Activated CD4-positive, alpha-beta T cell treated with anti-CD3 and anti-CD28 coated beads, Interleukin-2, amount 10 ng/mL, durations not matched to agents 7 days and 5 days (primary cell): ENCODE measurements at regions not wholly inside any gene's neighbourhood (a gene's known extent, or its start where the extent isn't known, plus 50 kb on each side); places are given as distances from the start of the nearest gene placed in this dataset.

Experiments
- CTCF ChIA-PET: fragments of 350-600 bp; sonication (Branson Sonifier 250); formaldehyde crosslinking; loops from one replicate; lab custom pipeline; 2021; ENCODE audit warnings: antibody characterized with exemption; lab: Charles Lee
- POLR2A ChIA-PET: fragments of 350-600 bp; sonication (Branson Sonifier 250); formaldehyde crosslinking; loops from one replicate; lab custom pipeline; 2021; ENCODE audit warnings: antibody characterized with exemption; lab: Charles Lee
- DNase-seq: peaks from one replicate; pipeline ENCODE4 v3.0.0-alpha.2; 2020
- H3K27ac Mint-ChIP-seq: one replicate; pipeline ENCODE4 v1.8.0; 2021; ENCODE audit warnings: mild to moderate bottlenecking, moderate library complexity, mixed read lengths
- H3K27me3 Mint-ChIP-seq: one replicate; pipeline ENCODE4 v1.8.0; 2021; ENCODE audit warnings: mixed read lengths
- H3K36me3 Mint-ChIP-seq: one replicate; pipeline ENCODE4 v1.8.0; 2021; ENCODE audit warnings: low read depth, mixed read lengths
- H3K4me1 Mint-ChIP-seq: one replicate; pipeline ENCODE4 v1.8.0; 2021; ENCODE audit warnings: mixed read lengths
- H3K4me3 Mint-ChIP-seq: one replicate; pipeline ENCODE4 v1.8.0; 2021; ENCODE audit warnings: mild to moderate bottlenecking, moderate library complexity, mixed read lengths
- H3K9me3 Mint-ChIP-seq: one replicate; pipeline ENCODE4 v1.8.0; 2021; ENCODE audit warnings: mixed read lengths

GRCh38 chr15:38690719-38691332 lies 126.2 kb upstream of the RASGRP1 start:
- Mint-ChIP-seq H3K4me1 (peaks cover 90% of the 10 kb centered on the region), H3K4me3 (no peak overlapping the region), H3K27me3 (no peaks in the 10 kb centered on the region), H3K36me3 (peaks cover 6% of the 10 kb centered on the region), H3K27ac (peak overlapping the region; percentile 95), H3K9me3 (no peaks in the 10 kb centered on the region)
- ChIA-PET POLR2A (interaction anchor here (0.6 to 1.6 kb wide), 3 partner anchors 36 to 221 kb away, joined by 3 to 5 read pairs (median 4); no protein-coding TSS in a partner anchor), CTCF (interaction anchor here (0.6 to 10.8 kb wide), 36 partner anchors 8 to 250 kb away, joined by 3 to 194 read pairs (median 6); partner anchors contain the start of genes FAM98B and RASGRP1)
- DNase-seq = peak; percentile 88

- peaks cover 6% of the 10 kb centered on the region for H3K36me3 Mint-ChIP-seq
- H3K4me1 Mint-ChIP-seq = peaks cover 90% of the 10 kb centered on the region
- peak overlapping the region; percentile 71 for H3K27ac Mint-ChIP-seq
- no peaks in the 10 kb centered on the region for H3K9me3 Mint-ChIP-seq
- CTCF ChIA-PET = interaction anchor here (0.6 to 10.8 kb wide), 27 partner anchors 8 to 1584 kb away, joined by 3 to 194 read pairs (median 6); partner anchors contain the start of gene RASGRP1
- no peak for DNase-seq
- POLR2A ChIA-PET = no interaction called here
- H3K27me3 Mint-ChIP-seq = no peaks in the 10 kb centered on the region
- H3K4me3 Mint-ChIP-seq = no peak overlapping the region
Observed at GRCh38 chr15:38691377-38691776, 126.8 kb upstream of the RASGRP1 start.

GRCh38 chr15:38691965-38692788 lies 127.6 kb upstream of the RASGRP1 start:
- Mint-ChIP-seq H3K4me3 (no peak overlapping the region), H3K4me1 (peaks cover 90% of the 10 kb centered on the region), H3K9me3 (no peaks in the 10 kb centered on the region), H3K27me3 (no peaks in the 10 kb centered on the region), H3K36me3 (peaks cover 6% of the 10 kb centered on the region), H3K27ac (no peak overlapping the region)
- DNase-seq = no peak
- CTCF ChIA-PET = interaction anchor here (0.6 to 10.8 kb wide), 15 partner anchors 7 to 1583 kb away, joined by 3 to 194 read pairs (median 9); partner anchors contain the start of genes FAM98B and RASGRP1
- POLR2A ChIA-PET = no interaction called here

GRCh38 chr15:38692789-38693062 lies 128.1 kb upstream of the RASGRP1 start:
- Mint-ChIP-seq H3K27me3 (no peaks in the 10 kb centered on the region), H3K4me1 (peaks cover 90% of the 10 kb centered on the region), H3K4me3 (no peak overlapping the region), H3K27ac (no peak overlapping the region), H3K9me3 (no peaks in the 10 kb centered on the region), H3K36me3 (peaks cover 6% of the 10 kb centered on the region)
- DNase-seq = no peak
- POLR2A ChIA-PET = no interaction called here
- CTCF ChIA-PET = interaction anchor here (1.0 to 10.8 kb wide), 5 partner anchors 21 to 252 kb away, joined by 3 to 194 read pairs (median 29); partner anchors contain the start of genes FAM98B and RASGRP1

- POLR2A ChIA-PET = interaction anchor here (1.1 to 1.7 kb wide), 3 partner anchors 8 to 12 kb away, joined by 4 to 10 read pairs (median 6); no protein-coding TSS in a partner anchor
- Mint-ChIP-seq H3K9me3 (no peaks in the 10 kb centered on the region), H3K36me3 (peaks cover 3% of the 10 kb centered on the region), H3K27me3 (no peaks in the 10 kb centered on the region), H3K4me1 (peaks cover 88% of the 10 kb centered on the region), H3K27ac (peak overlapping the region; percentile 88), H3K4me3 (peak overlapping the region; percentile 72)
- CTCF ChIA-PET = interaction anchor here (0.6 to 8.0 kb wide), 16 partner anchors 7 to 255 kb away, joined by 3 to 89 read pairs (median 4); partner anchors contain the start of gene RASGRP1
- no peak for DNase-seq
Observed at GRCh38 chr15:38695249-38696108, 130.9 kb upstream of the RASGRP1 start.

- Mint-ChIP-seq H3K4me3 (peak overlapping the region; percentile 72), H3K4me1 (peaks cover 82% of the 10 kb centered on the region), H3K9me3 (no peaks in the 10 kb centered on the region), H3K27me3 (no peaks in the 10 kb centered on the region), H3K36me3 (peaks cover 3% of the 10 kb centered on the region), H3K27ac (peak overlapping the region; percentile 88)
- DNase-seq = peak; percentile 83
- CTCF ChIA-PET = interaction anchor here (0.6 to 8.0 kb wide), 17 partner anchors 8 to 255 kb away, joined by 3 to 89 read pairs (median 5); partner anchors contain the start of genes FAM98B and RASGRP1
- POLR2A ChIA-PET = interaction anchor here (1.1 to 1.7 kb wide), 2 partner anchors 9 to 10 kb away, joined by 6 to 10 read pairs; no protein-coding TSS in a partner anchor
Observed at GRCh38 chr15:38696109-38696727, 131.6 kb upstream of the RASGRP1 start.

GRCh38 chr15:38696790-38697495 lies 132.3 kb upstream of the RASGRP1 start:
- Mint-ChIP-seq H3K36me3 (peaks cover 3% of the 10 kb centered on the region), H3K27ac (peak overlapping the region; percentile 88), H3K27me3 (no peaks in the 10 kb centered on the region), H3K4me1 (peaks cover 77% of the 10 kb centered on the region), H3K4me3 (peak overlapping the region; percentile 72), H3K9me3 (no peaks in the 10 kb centered on the region)
- no peak for DNase-seq
- POLR2A ChIA-PET = interaction anchor here (1.1 to 1.7 kb wide), 2 partner anchors 9 to 11 kb away, joined by 6 to 10 read pairs; no protein-coding TSS in a partner anchor
- CTCF ChIA-PET = interaction anchor here (0.6 to 8.0 kb wide), 13 partner anchors 8 to 256 kb away, joined by 3 to 89 read pairs (median 7); partner anchors contain the start of genes FAM98B and RASGRP1

GRCh38 chr15:38698254-38698653 lies 133.6 kb upstream of the RASGRP1 start:
- DNase-seq = no peak
- CTCF ChIA-PET = interaction anchor here (0.9 to 8.0 kb wide), 11 partner anchors 9 to 257 kb away, joined by 3 to 89 read pairs (median 17); partner anchors contain the start of genes FAM98B and RASGRP1
- Mint-ChIP-seq H3K9me3 (no peaks in the 10 kb centered on the region), H3K4me3 (peak overlapping the region; percentile 72), H3K4me1 (peaks cover 67% of the 10 kb centered on the region), H3K36me3 (peaks cover 3% of the 10 kb centered on the region), H3K27ac (peak overlapping the region; percentile 73), H3K27me3 (no peaks in the 10 kb centered on the region)
- POLR2A ChIA-PET = no interaction called here

GRCh38 chr15:38699633-38700230 lies 135.1 kb upstream of the RASGRP1 start:
- Mint-ChIP-seq H3K27me3 (no peaks in the 10 kb centered on the region), H3K36me3 (no peaks in the 10 kb centered on the region), H3K4me1 (peaks cover 66% of the 10 kb centered on the region), H3K27ac (peak overlapping the region; percentile 76), H3K9me3 (no peaks in the 10 kb centered on the region), H3K4me3 (peak overlapping the region; percentile 53)
- DNase-seq = peak; percentile 85
- ChIA-PET CTCF (interaction anchor here (0.6 to 8.0 kb wide), 39 partner anchors 8 to 1059 kb away, joined by 3 to 89 read pairs (median 5); partner anchors contain the start of genes FAM98B and RASGRP1), POLR2A (interaction anchor here (1.6 kb wide), 1 partner anchor 136 kb away, joined by 4 read pairs; the partner anchor contains the start of gene RASGRP1)

GRCh38 chr15:38701149-38701548 lies 136.5 kb upstream of the RASGRP1 start:
- Mint-ChIP-seq H3K36me3 (no peaks in the 10 kb centered on the region), H3K4me3 (no peak overlapping the region), H3K27ac (no peak overlapping the region), H3K9me3 (no peaks in the 10 kb centered on the region), H3K27me3 (peaks cover 7% of the 10 kb centered on the region), H3K4me1 (peaks cover 61% of the 10 kb centered on the region)
- CTCF ChIA-PET = interaction anchor here (2.0 to 8.0 kb wide), 2 partner anchors 13 to 226 kb away, joined by 6 to 89 read pairs; no protein-coding TSS in a partner anchor
- no peak for DNase-seq
- POLR2A ChIA-PET = interaction anchor here (0.7 kb wide), 1 partner anchor 30 kb away, joined by 3 read pairs; no protein-coding TSS in a partner anchor
